Activated CD8-positive, alpha-beta memory T cell treated with anti-CD3 and anti-CD28 coated beads for 36 hours (primary cell): ENCODE measurements at regions not wholly inside any gene's neighbourhood (a gene's known extent, or its start where the extent isn't known, plus 50 kb on each side); places are given as distances from the start of the nearest gene placed in this dataset.

Source experiments
- CTCF ChIA-PET: fragments of 350-600 bp; sonication (Branson Sonifier 250); formaldehyde crosslinking; loops from one replicate; lab custom pipeline; 2021; ENCODE audit warnings: antibody characterized with exemption; lab: Charles Lee
- POLR2A ChIA-PET: fragments of 350-600 bp; sonication (Branson Sonifier 250); formaldehyde crosslinking; loops from one replicate; lab custom pipeline; 2021; ENCODE audit warnings: antibody characterized with exemption; lab: Charles Lee

GRCh38 chr15:62476163-62476562, 311.1 kb upstream of the C2CD4B start:
- ChIA-PET POLR2A (no interaction called here), CTCF (no interaction called here)

- ChIA-PET CTCF (no interaction called here), POLR2A (no interaction called here)
Observed at GRCh38 chr15:62477929-62478328, 312.8 kb upstream of the C2CD4B start.

GRCh38 chr15:62482785-62483429, 317.8 kb upstream of the C2CD4B start:
- CTCF ChIA-PET: no interaction called here
- POLR2A ChIA-PET: no interaction called here

DNA sequence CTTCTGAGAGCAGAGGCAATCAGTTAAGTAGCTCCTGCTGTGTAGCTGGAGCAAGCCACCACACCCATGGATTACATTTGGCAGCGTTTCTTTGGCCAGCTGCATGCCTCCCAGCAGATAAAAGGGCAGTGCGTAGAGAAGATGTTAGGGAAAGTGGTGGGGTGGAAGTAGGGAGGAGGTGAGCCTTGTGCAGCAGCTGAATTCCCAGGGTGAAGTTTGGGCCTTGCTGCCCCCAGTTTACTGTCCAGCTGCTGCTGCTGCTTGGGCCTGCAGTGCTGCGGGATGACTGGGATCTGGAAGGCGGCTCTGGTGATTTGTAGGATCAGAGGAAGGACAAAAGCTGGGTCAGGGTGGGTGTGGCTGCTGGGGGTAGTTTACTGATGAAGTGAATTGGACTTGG, 318.7 kb upstream of the C2CD4B start:
- CTCF ChIA-PET: no interaction called here

GRCh38 chr15:62485170-62485720, 320.2 kb upstream of the C2CD4B start:
- ChIA-PET CTCF (no interaction called here), POLR2A (no interaction called here)

More for the DNA sequence above, 318.7 kb upstream of the C2CD4B start:
- POLR2A ChIA-PET: no interaction called here

DNA sequence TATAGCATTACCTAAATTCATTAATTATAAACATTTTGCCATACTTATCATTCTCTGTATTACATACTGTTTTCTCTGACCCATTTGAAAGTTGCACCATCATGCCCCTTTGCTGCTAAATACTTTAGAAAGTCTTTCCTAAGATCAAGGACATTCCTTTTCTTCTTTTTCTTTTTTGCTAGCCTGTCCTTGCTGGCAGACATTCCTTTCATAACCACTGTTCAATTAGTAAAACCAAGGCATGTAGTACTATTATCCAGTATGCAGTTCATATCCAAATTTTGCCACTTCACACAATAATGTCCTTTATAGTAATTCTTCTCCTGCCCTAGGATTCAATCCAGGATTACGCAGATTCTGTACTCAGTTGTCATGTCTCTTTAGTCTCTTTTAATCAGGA, 321.0 kb upstream of the C2CD4B start:
- ChIA-PET POLR2A (no interaction called here), CTCF (interaction anchor here (0.7 kb wide), 1 partner anchor 49 kb away, joined by 3 read pairs; no protein-coding TSS in a partner anchor)

GRCh38 chr15:62488387-62488786, 323.3 kb upstream of the C2CD4B start:
- CTCF ChIA-PET: no interaction called here
- POLR2A ChIA-PET: no interaction called here

GRCh38 chr15:62491642-62492041, 326.6 kb upstream of the C2CD4B start:
- CTCF ChIA-PET: no interaction called here

GRCh38 chr15:62492900-62493299, 327.8 kb upstream of the C2CD4B start:
- CTCF ChIA-PET: no interaction called here
- POLR2A ChIA-PET: no interaction called here

More at GRCh38 chr15:62491642-62492041, 326.6 kb upstream of the C2CD4B start:
- POLR2A ChIA-PET: no interaction called here

- POLR2A ChIA-PET: interaction anchor here (0.6 kb wide), 1 partner anchor 55 kb away, joined by 3 read pairs; no protein-coding TSS in a partner anchor
- CTCF ChIA-PET: no interaction called here
Observed at GRCh38 chr15:62494197-62494596, 329.1 kb upstream of the C2CD4B start.

DNA sequence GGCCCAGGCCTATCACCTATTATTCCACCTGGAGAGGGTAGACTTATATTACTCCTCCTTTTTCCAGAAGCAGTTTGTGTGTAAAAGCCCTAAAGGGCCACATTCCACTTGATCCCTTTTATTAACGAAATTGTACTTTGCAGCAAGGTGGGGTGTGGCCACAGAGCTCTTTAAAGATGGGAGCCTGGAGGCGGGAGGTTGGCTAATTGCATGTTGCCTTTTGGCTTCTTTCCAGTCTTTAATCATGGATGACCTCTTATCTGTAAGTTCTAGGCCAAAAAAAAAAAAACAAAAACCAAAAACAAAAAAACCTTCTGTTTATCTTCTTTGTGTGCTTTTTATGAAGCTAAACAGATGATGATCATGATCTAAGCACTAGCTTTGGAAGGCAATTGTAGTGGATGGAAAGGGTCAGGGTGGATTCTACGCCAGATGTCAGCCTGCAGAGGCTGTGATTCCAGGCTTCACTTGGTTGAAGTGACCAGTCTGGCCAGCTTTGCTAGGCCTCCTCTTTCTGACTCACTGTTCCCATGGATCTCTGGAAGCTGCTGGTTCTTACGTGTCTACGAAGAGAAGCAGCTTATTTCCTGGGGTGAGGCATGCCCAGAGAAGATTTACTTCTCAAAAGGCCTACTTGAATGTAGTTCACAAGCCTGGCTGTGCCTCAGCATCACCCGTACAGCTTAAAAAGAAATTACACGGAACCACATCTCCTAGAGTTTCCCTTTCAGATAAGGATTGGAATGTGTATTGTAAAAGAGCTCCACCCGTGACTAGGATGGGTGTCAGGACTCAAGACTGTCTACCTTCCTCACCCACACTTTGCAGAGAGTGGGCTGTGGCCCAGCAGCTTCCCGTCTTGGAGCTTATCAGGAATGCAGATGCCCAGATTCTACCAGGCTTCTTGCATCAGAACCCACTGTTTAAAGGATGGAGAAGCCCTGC, 330.9 kb upstream of the C2CD4B start:
- CTCF ChIA-PET: no interaction called here

DNA sequence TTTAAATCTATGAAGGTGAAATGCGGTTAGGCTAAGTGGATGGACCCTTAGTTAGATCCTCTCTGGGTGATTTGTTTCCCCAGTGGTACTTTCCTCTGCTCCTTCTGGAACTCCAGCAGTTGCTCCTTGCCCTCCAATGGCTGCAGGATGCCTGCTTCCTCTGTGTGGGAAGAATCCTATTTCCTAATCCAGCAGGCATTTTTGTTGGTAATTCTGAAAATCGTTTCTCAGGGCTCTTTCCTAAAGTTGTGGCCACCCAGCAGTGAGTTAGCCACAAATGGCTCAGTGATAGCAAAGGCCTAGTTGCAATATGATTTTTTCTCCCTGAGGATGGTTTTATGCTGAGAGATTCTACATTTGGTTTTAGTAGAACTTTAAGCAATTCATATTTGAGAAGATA, 332.3 kb upstream of the C2CD4B start:
- ChIA-PET CTCF (no interaction called here), POLR2A (no interaction called here)

More for the DNA sequence above, 330.9 kb upstream of the C2CD4B start:
- POLR2A ChIA-PET: no interaction called here

GRCh38 chr15:62498278-62498677, 333.2 kb upstream of the C2CD4B start:
- CTCF ChIA-PET: no interaction called here
- POLR2A ChIA-PET: no interaction called here

- POLR2A ChIA-PET: no interaction called here
Observed at GRCh38 chr15:62498712-62499111, 333.6 kb upstream of the C2CD4B start.

DNA sequence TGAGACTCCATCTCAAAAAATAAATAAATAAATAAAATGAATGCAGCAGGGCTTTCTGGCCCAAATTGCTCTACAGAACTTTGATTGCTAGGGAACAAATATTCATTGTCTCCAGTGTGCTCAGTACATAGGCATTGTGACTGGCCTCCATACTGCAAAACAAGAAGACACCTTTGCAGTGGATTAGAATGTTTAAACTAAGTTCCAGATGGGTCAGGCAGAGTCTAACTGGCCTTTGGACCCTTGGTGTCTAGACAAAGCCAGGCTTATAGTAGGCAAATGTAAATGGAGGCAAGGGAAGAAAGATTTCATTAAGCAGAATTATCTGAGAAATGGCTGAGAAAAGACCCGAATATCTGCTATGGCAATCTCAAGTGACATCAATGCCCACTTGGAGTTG, 335.2 kb upstream of the C2CD4B start:
- CTCF ChIA-PET: no interaction called here
- POLR2A ChIA-PET: no interaction called here

More at GRCh38 chr15:62498712-62499111, 333.6 kb upstream of the C2CD4B start:
- CTCF ChIA-PET: no interaction called here

DNA sequence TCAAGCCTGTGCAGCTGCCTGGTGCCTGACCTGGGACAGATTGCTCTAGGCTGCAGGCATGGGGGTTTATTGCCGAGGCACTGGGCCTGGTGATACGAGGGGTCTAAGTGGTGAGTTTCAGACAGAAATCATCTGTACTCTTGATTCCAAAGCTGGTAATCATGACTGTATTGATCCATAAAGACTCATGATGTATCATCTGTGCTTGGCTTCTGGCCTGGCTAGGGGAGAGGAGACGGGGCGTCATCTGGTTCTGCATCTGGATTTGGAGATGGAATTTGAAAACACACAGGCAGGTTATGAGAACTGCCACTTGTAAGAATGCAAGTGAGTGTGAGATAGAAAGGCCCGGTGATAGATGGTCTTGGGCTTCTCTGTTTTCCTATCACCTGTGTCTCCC, 337.4 kb upstream of the C2CD4B start:
- ChIA-PET POLR2A (no interaction called here), CTCF (no interaction called here)

GRCh38 chr15:62503451-62503850, 338.4 kb upstream of the C2CD4B start:
- CTCF ChIA-PET: no interaction called here
- POLR2A ChIA-PET: no interaction called here

DNA sequence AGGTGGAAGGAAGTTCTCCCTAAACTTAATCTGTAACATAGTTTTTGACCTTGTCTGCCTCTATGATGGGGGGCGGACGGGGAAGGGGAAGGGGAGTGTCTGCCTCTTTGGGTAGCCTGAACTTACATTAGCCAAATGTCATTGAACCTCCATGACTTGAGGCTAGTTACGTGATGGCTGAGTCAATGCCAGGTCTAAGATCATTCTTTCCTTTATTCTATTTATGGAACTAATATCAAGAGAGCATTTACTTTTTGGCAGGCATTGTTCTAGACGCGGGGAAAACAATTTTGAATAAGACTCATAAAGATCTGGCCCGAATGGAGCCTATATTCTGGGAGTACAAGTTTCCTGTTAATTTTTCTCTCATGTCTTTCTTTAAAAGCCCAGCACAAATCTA, 340.7 kb upstream of the C2CD4B start:
- ChIA-PET POLR2A (no interaction called here), CTCF (no interaction called here)

GRCh38 chr15:62506217-62506805, 341.2 kb upstream of the C2CD4B start:
- CTCF ChIA-PET: no interaction called here
- POLR2A ChIA-PET: no interaction called here

- POLR2A ChIA-PET: no interaction called here
- CTCF ChIA-PET: no interaction called here
Observed at GRCh38 chr15:62509395-62509958, 344.4 kb upstream of the C2CD4B start.
